Activated CD4-positive, alpha-beta T cell treated with anti-CD3 and anti-CD28 coated beads, Interleukin-2, amount 50 U/mL, for 24 hours (primary cell): ENCODE measurements at regions not wholly inside any gene's neighbourhood (a gene's known extent, or its start where the extent isn't known, plus 50 kb on each side); places are given as distances from the start of the nearest gene placed in this dataset.

ENCODE experiments used
- DNase-seq, 2 donors: peaks; one replicate each; pipeline ENCODE4 v3.0.0-alpha.2; 2020; ENCODE audit warnings: low read depth in 1 of 2, low spot score in 1 of 2

GRCh38 chr12:24561411-24561871 is 387.5 kb downstream of the BCAT1 start:
- DNase-seq: no peak

GRCh38 chr12:24560831-24561271 is 388.1 kb downstream of the BCAT1 start:
- DNase-seq: no peak

GRCh38 chr12:24560192-24560775 is 388.6 kb downstream of the BCAT1 start:
- no peak for DNase-seq

- DNase-seq: no peak
Observed at GRCh38 chr12:24557738-24558137, 391.2 kb downstream of the BCAT1 start.

- DNase-seq: no peak
Observed at GRCh38 chr12:24555730-24556129, 393.2 kb downstream of the BCAT1 start.

GRCh38 chr12:24554612-24555295 is 394.1 kb downstream of the BCAT1 start:
- DNase-seq: no peak

GRCh38 chr12:24553259-24553658 is 395.6 kb downstream of the BCAT1 start:
- DNase-seq: no peak

- DNase-seq: no peak
Observed at GRCh38 chr12:24551163-24551786, 397.6 kb downstream of the BCAT1 start.

GRCh38 chr12:24550609-24551008 is 398.3 kb downstream of the BCAT1 start:
- DNase-seq: no peak

- DNase-seq: no peak
Observed at GRCh38 chr12:24546661-24547060, 402.2 kb downstream of the BCAT1 start.

- no peak for DNase-seq
Observed at GRCh38 chr12:24546084-24546483, 402.8 kb downstream of the BCAT1 start.

- no peak for DNase-seq
Observed at GRCh38 chr12:24544368-24544767, 404.5 kb downstream of the BCAT1 start.

GRCh38 chr12:24541193-24541871 is 407.6 kb downstream of the BCAT1 start:
- no peak for DNase-seq

- no peak for DNase-seq
Observed at GRCh38 chr12:24539646-24540045, 409.3 kb downstream of the BCAT1 start.

GRCh38 chr12:24537083-24537860 is 411.6 kb downstream of the BCAT1 start:
- DNase-seq: no peak

- no peak for DNase-seq
Observed at GRCh38 chr12:24535334-24536069, 413.4 kb downstream of the BCAT1 start.

GRCh38 chr12:24534622-24535021 is 414.3 kb downstream of the BCAT1 start:
- no peak for DNase-seq

GRCh38 chr12:24533716-24534352 is 415.1 kb downstream of the BCAT1 start:
- no peak for DNase-seq

- DNase-seq: no peak
Observed at GRCh38 chr12:24530689-24531088, 418.2 kb downstream of the BCAT1 start.

GRCh38 chr12:24527102-24527501 is 421.8 kb downstream of the BCAT1 start:
- no peak for DNase-seq
